ENCODE measurements at regions not wholly inside any gene's neighbourhood (a gene's known extent, or its start where the extent isn't known, plus 50 kb on each side); places are given as distances from the start of the nearest gene placed in this dataset.

GRCh38 chr14:21978184-21978998, 304.8 kb upstream of the OR4E1 start:
- Histone ChIP-seq H3K9me1 (ENCODE audit: control insufficient read depth, extremely low read depth, insufficient read depth, low read length) (no peaks in the 10 kb centered on the region), H3K4me3 (ENCODE audit: control insufficient read depth in 2 of 3, extremely low read depth in 1 of 3, insufficient read depth in 2 of 3, low read depth in 1 of 3, low read length in 3 of 3) (no peak overlapping the region), H3K27me3 (ENCODE audit: control insufficient read depth, extremely low read depth, insufficient read depth, low read length) (no peaks in the 10 kb centered on the region), H3K4me1 (ENCODE audit: control insufficient read depth, extremely low read depth, insufficient read depth, low read length) (no peaks in the 10 kb centered on the region), H3K9ac (ENCODE audit: control insufficient read depth, extremely low read depth, insufficient read depth, low read length) (no peak overlapping the region), H3K36me3 (ENCODE audit: control insufficient read depth in 2 of 2, extremely low read depth in 1 of 2, insufficient read depth in 2 of 2, low read length in 2 of 2) (no peaks in the 10 kb centered on the region), H3K4me2 (ENCODE audit: control insufficient read depth, extremely low read depth, insufficient read depth, low read depth, low read length) (no peak overlapping the region), H3K27ac (ENCODE audit: control insufficient read depth, insufficient read depth, low read length) (no peak overlapping the region), H4K20me1 (ENCODE audit: control insufficient read depth, extremely low read depth, insufficient read depth, low read length) (no peaks in the 10 kb centered on the region), H2AFZ (ENCODE audit: control insufficient read depth, low read length) (no peak overlapping the region), H3K79me2 (ENCODE audit: control insufficient read depth, insufficient read depth, low read length) (no peaks in the 10 kb centered on the region), H3K9me3 (ENCODE audit: control insufficient read depth, low read depth, low read length) (no peaks in the 10 kb centered on the region)
- FAIRE-seq (no peak), DNase-seq (ENCODE audit: low read depth, low spot score) (no peak)
- peak; percentile 88 to 91 (median 90) for TF ChIP-seq CTCF (optimal IDR thresholded peaks at IDR 0.05 in 1 of 3, IDR thresholded peaks at IDR 0.05 in 1 of 3, conservative IDR thresholded peaks at IDR 0.05 in 1 of 3; ENCODE audit: extremely low read depth in 1 of 3, insufficient read depth in 2 of 3, low read length in 3 of 3)
- TF ChIP-seq EZH2 (IDR thresholded peaks at IDR 0.05; ENCODE audit: low read length), result no peak
- dilution Hi-C loops (cut with MboI; ENCODE audit: extremely low pct_ligation_motif_present, low sequenced_read_pairs), result no loop called here

GRCh38 chr14:21974741-21975140, 301.1 kb upstream of the OR4E1 start:
- dilution Hi-C loops (cut with MboI; ENCODE audit: extremely low pct_ligation_motif_present, low sequenced_read_pairs), result no loop called here
- TF ChIP-seq CTCF (optimal IDR thresholded peaks at IDR 0.05 in 1 of 3, IDR thresholded peaks at IDR 0.05 in 1 of 3, conservative IDR thresholded peaks at IDR 0.05 in 1 of 3; ENCODE audit: extremely low read depth in 1 of 3, insufficient read depth in 2 of 3, low read length in 3 of 3) (no peak), EZH2 (IDR thresholded peaks at IDR 0.05; ENCODE audit: low read length) (no peak)

More at GRCh38 chr14:21974741-21975140, 301.1 kb upstream of the OR4E1 start:
- H3K9me3 ChIP-seq (ENCODE audit: control insufficient read depth, low read depth, low read length), result no peaks in the 10 kb centered on the region
- H4K20me1 ChIP-seq (ENCODE audit: control insufficient read depth, extremely low read depth, insufficient read depth, low read length), result no peaks in the 10 kb centered on the region
- H3K36me3 ChIP-seq (ENCODE audit: control insufficient read depth in 2 of 2, extremely low read depth in 1 of 2, insufficient read depth in 2 of 2, low read length in 2 of 2), result no peaks in the 10 kb centered on the region
- H2AFZ ChIP-seq (ENCODE audit: control insufficient read depth, low read length), result no peak overlapping the region
- DNase-seq (ENCODE audit: low read depth, low spot score) (no peak), FAIRE-seq (no peak)
- no peaks in the 10 kb centered on the region for H3K4me1 ChIP-seq (ENCODE audit: control insufficient read depth, extremely low read depth, insufficient read depth, low read length)
- H3K4me3 ChIP-seq (ENCODE audit: control insufficient read depth in 2 of 3, extremely low read depth in 1 of 3, insufficient read depth in 2 of 3, low read depth in 1 of 3, low read length in 3 of 3), result no peak overlapping the region
- H3K4me2 ChIP-seq (ENCODE audit: control insufficient read depth, extremely low read depth, insufficient read depth, low read depth, low read length), result no peak overlapping the region
- H3K9me1 ChIP-seq (ENCODE audit: control insufficient read depth, extremely low read depth, insufficient read depth, low read length), result no peaks in the 10 kb centered on the region
- H3K27me3 ChIP-seq (ENCODE audit: control insufficient read depth, extremely low read depth, insufficient read depth, low read length), result no peaks in the 10 kb centered on the region
- H3K79me2 ChIP-seq (ENCODE audit: control insufficient read depth, insufficient read depth, low read length), result no peaks in the 10 kb centered on the region
- no peak overlapping the region for H3K27ac ChIP-seq (ENCODE audit: control insufficient read depth, insufficient read depth, low read length)
- no peak overlapping the region for H3K9ac ChIP-seq (ENCODE audit: control insufficient read depth, extremely low read depth, insufficient read depth, low read length)
